Colonic mucosa (tissue), 4 donors: ENCODE measurements at regions not wholly inside any gene's neighbourhood (a gene's known extent, or its start where the extent isn't known, plus 50 kb on each side); places are given as distances from the start of the nearest gene placed in this dataset.

Source experiments
- DNase-seq: peaks from one replicate; pipeline ENCODE4 v3.0.0-alpha.2; 2020
- H3K27ac ChIP-seq: fragments of 200-600 bp; one replicate; pipeline ENCODE4 v1.8.0; 2021
- H3K27me3 ChIP-seq: fragments of 200-600 bp; one replicate; pipeline ENCODE4 v1.8.0; 2021
- H3K36me3 ChIP-seq: fragments of 200-600 bp; one replicate; pipeline ENCODE4 v1.8.0; 2021
- H3K4me1 ChIP-seq: fragments of 200-600 bp; one replicate; pipeline ENCODE4 v1.8.0; 2021; ENCODE audit warnings: mild to moderate bottlenecking
- H3K4me3 ChIP-seq: fragments of 200-600 bp; one replicate; pipeline ENCODE4 v1.8.0; 2021
- H3K9ac ChIP-seq, 2 donors: one replicate each; pipeline ENCODE4 v1.7.0; 2013; ENCODE audit warnings: control low read depth in 2 of 2, low read depth in 2 of 2, low read length in 2 of 2
- H3K9me3 ChIP-seq: fragments of 200-600 bp; one replicate; pipeline ENCODE4 v1.8.0; 2021
- CTCF ChIP-seq: fragments of 200-600 bp; IDR thresholded peaks from one replicate; pipeline ENCODE4 v1.8.0; 2022; ENCODE audit warnings: antibody characterized with exemption, mild to moderate bottlenecking
- intact Hi-C: fragments of 100-400 bp; cut with DNase I; formaldehyde crosslinking; loops from one replicate; pipeline ENCODE4 v1.14.1; 2022
- donor health status: healthy.
- donor health status: DM: no; HTN: no; CAD: no.
- donor health status: DM: no; HTN: no; CAD: no.

- TF ChIP-seq CTCF, result no peak
- H3K4me1 ChIP-seq, result no peaks in the 10 kb centered on the region
- no peaks in the 10 kb centered on the region for H3K27me3 ChIP-seq
- H3K9me3 ChIP-seq, result no peaks in the 10 kb centered on the region
- H3K4me3 ChIP-seq, result no peak overlapping the region
- intact Hi-C loops, result no loop called here
- H3K36me3 ChIP-seq, result no peaks in the 10 kb centered on the region
- H3K9ac ChIP-seq, result no peak overlapping the region
- DNase-seq, result no peak
- H3K27ac ChIP-seq, result no peak overlapping the region
These were observed 323.8 kb downstream of the AMY1C start for GRCh38 chr1:104073463-104073902.

GRCh38 chr1:104082221-104082620 lies 332.5 kb downstream of the AMY1C start:
- DNase-seq, result no peak
- Histone ChIP-seq H3K9ac (no peak overlapping the region), H3K4me3 (no peak overlapping the region), H3K36me3 (no peaks in the 10 kb centered on the region), H3K4me1 (no peaks in the 10 kb centered on the region), H3K27me3 (no peaks in the 10 kb centered on the region), H3K27ac (no peak overlapping the region), H3K9me3 (no peaks in the 10 kb centered on the region)
- no peak for TF ChIP-seq CTCF
- intact Hi-C loops, result no loop called here

GRCh38 chr1:104084380-104084779 lies 334.7 kb downstream of the AMY1C start:
- Histone ChIP-seq H3K27ac (no peak overlapping the region), H3K9ac (no peak overlapping the region), H3K27me3 (no peaks in the 10 kb centered on the region), H3K4me1 (no peaks in the 10 kb centered on the region), H3K36me3 (no peaks in the 10 kb centered on the region), H3K4me3 (no peak overlapping the region), H3K9me3 (no peaks in the 10 kb centered on the region)
- no peak for TF ChIP-seq CTCF
- intact Hi-C loops, result no loop called here
- no peak for DNase-seq

- H3K27ac ChIP-seq, result no peak overlapping the region
- no peak for DNase-seq
- H3K9me3 ChIP-seq, result no peaks in the 10 kb centered on the region
- H3K4me1 ChIP-seq, result no peaks in the 10 kb centered on the region
- H3K4me3 ChIP-seq, result no peak overlapping the region
- no peaks in the 10 kb centered on the region for H3K27me3 ChIP-seq
- no peak overlapping the region for H3K9ac ChIP-seq
- no peaks in the 10 kb centered on the region for H3K36me3 ChIP-seq
- no peak for TF ChIP-seq CTCF
- intact Hi-C loops, result no loop called here
These were observed 343.0 kb downstream of the AMY1C start for GRCh38 chr1:104092698-104093097.

- no peaks in the 10 kb centered on the region for H3K9me3 ChIP-seq
- H3K36me3 ChIP-seq, result no peaks in the 10 kb centered on the region
- H3K27ac ChIP-seq, result no peak overlapping the region
- H3K4me1 ChIP-seq, result no peaks in the 10 kb centered on the region
- no peak overlapping the region for H3K4me3 ChIP-seq
- TF ChIP-seq CTCF, result no peak
- intact Hi-C loops, result no loop called here
- no peak overlapping the region for H3K9ac ChIP-seq
- no peaks in the 10 kb centered on the region for H3K27me3 ChIP-seq
- DNase-seq, result no peak
These were observed 349.1 kb downstream of the AMY1C start for GRCh38 chr1:104098837-104099236.

GRCh38 chr1:104100115-104100514 lies 350.4 kb downstream of the AMY1C start:
- Histone ChIP-seq H3K36me3 (no peaks in the 10 kb centered on the region), H3K9ac (no peak overlapping the region), H3K9me3 (no peaks in the 10 kb centered on the region), H3K27me3 (no peaks in the 10 kb centered on the region), H3K27ac (no peak overlapping the region), H3K4me1 (no peaks in the 10 kb centered on the region), H3K4me3 (no peak overlapping the region)
- no peak for DNase-seq
- intact Hi-C loops, result no loop called here
- TF ChIP-seq CTCF, result no peak
